DOHH2 (cell line): ENCODE measurements at regions not wholly inside any gene's neighbourhood (a gene's known extent, or its start where the extent isn't known, plus 50 kb on each side); places are given as distances from the start of the nearest gene placed in this dataset.

ENCODE experiments used
- H3F3A ChIP-seq: fragments of 200-600 bp; sonication (generic), shearing (Covaris generic); 2 replicates; pipeline ENCODE4 v1.6.0; 2016; ENCODE audit warnings: antibody characterized with exemption, mild to moderate bottlenecking; ENCODE audit not compliant: control insufficient read depth, insufficient read depth
- H3K27ac ChIP-seq: fragments of 200-600 bp; sonication (generic); 2 replicates; pipeline ENCODE4 v1.5.1; 2014; ENCODE audit warnings: low read depth, mild to moderate bottlenecking, low read length, moderate library complexity
- H3K27me3 ChIP-seq: fragments of 200-600 bp; sonication (generic); 2 replicates; pipeline ENCODE4 v1.6.1; 2014; ENCODE audit warnings: mild to moderate bottlenecking, low read length, mixed read lengths; ENCODE audit not compliant: control insufficient read depth
- H3K36me3 ChIP-seq: fragments of 200-600 bp; sonication (generic); 2 replicates; pipeline ENCODE4 v1.6.1; 2014; ENCODE audit warnings: mild to moderate bottlenecking, low read length, moderate library complexity, mixed read lengths; ENCODE audit not compliant: control insufficient read depth
- H3K4me1 ChIP-seq: fragments of 200-600 bp; sonication (generic); 2 replicates; pipeline ENCODE4 v1.6.1; 2014; ENCODE audit warnings: mild to moderate bottlenecking, low read length, mixed read lengths; ENCODE audit not compliant: control insufficient read depth
- H3K4me2 ChIP-seq: fragments of 200-600 bp; sonication (generic); 2 replicates; pipeline ENCODE4 v1.6.0; 2014; ENCODE audit warnings: mild to moderate bottlenecking, low read length, moderate library complexity
- H3K4me3 ChIP-seq: fragments of 200-600 bp; sonication (generic); 2 replicates; pipeline ENCODE4 v1.5.1; 2014; ENCODE audit warnings: mild to moderate bottlenecking, low read length, mixed read lengths
- H3K79me2 ChIP-seq: fragments of 200-600 bp; sonication (generic); 2 replicates; pipeline ENCODE4 v1.6.1; 2014; ENCODE audit warnings: mild to moderate bottlenecking, low read length, mixed read lengths; ENCODE audit not compliant: control insufficient read depth
- H3K9me2 ChIP-seq: fragments of 200-600 bp; sonication (generic); replicated peaks from 2 replicates; pipeline ENCODE4 v1.6.1; 2014; ENCODE audit warnings: mild to moderate bottlenecking, low read length, mixed read lengths; ENCODE audit not compliant: control insufficient read depth
- H3K9me3 ChIP-seq: fragments of 200-600 bp; sonication (generic); 2 replicates; pipeline ENCODE4 v1.6.1; 2014; ENCODE audit warnings: antibody characterized with exemption, low read length, mixed read lengths; ENCODE audit not compliant: control insufficient read depth, insufficient read depth
- H4K20me1 ChIP-seq: fragments of 200-600 bp; sonication (generic); 2 replicates; pipeline ENCODE4 v1.6.0; 2014; ENCODE audit warnings: low read depth, mild to moderate bottlenecking, antibody characterized with exemption, low read length, moderate library complexity; ENCODE audit not compliant: control insufficient read depth, insufficient read depth
- CTCF ChIP-seq: fragments of 200-600 bp; sonication (generic); IDR thresholded peaks from one replicate; pipeline ENCODE4 v1.5.1; 2014; ENCODE audit warnings: antibody characterized with exemption, mild to moderate bottlenecking, low read depth, low read length; ENCODE audit not compliant: poor library complexity, severe bottlenecking
- EZH2phosphoT487 ChIP-seq: fragments of 200-600 bp; sonication (generic); IDR thresholded peaks from 2 replicates; pipeline ENCODE4 v1.6.1; 2017; ENCODE audit warnings: borderline replicate concordance, mild to moderate bottlenecking, antibody characterized with exemption, low read length, moderate library complexity, mixed read lengths

GRCh38 chr6:133185731-133186130 is 55.4 kb upstream of the EYA4 start:
- Histone ChIP-seq H3K36me3 (no peaks in the 10 kb centered on the region), H3K27me3 (peaks cover 3% of the 10 kb centered on the region; the same call in 1 of the 2 replicates), H3K27ac (no peak overlapping the region), H3K4me3 (no peak overlapping the region), H3K9me2 (no peaks in the 10 kb centered on the region), H4K20me1 (no peaks in the 10 kb centered on the region), H3K9me3 (no peaks in the 10 kb centered on the region), H3F3A (no peaks in the 10 kb centered on the region), H3K79me2 (no peaks in the 10 kb centered on the region), H3K4me2 (no peak overlapping the region), H3K4me1 (no peaks in the 10 kb centered on the region)
- TF ChIP-seq CTCF = no peak
- no peak for TF ChIP-seq EZH2phosphoT487

DNA sequence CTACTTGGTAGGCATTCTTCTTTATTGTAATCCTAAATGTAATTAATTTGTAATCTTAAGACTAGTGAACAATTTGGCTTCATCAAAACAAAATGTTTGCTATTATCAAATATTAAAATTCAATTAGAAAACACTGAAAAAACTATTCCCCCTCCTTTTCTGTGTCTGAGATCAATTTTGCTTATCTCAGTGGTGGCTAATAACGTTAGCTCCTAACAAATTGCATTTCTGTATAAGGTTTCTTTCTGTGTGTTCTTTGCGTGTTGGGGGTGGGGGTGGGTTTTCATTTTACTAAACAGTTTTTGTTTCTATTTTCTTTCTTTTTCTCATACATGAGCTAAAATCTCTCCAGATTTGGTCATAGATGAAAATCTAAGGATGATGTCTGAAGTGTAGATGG is 54.0 kb upstream of the EYA4 start:
- Histone ChIP-seq H3K9me2 (no peaks in the 10 kb centered on the region), H3K4me2 (no peak overlapping the region), H3K4me1 (no peaks in the 10 kb centered on the region), H3K36me3 (no peaks in the 10 kb centered on the region), H3K9me3 (no peaks in the 10 kb centered on the region), H3K27ac (no peak overlapping the region), H3K79me2 (no peaks in the 10 kb centered on the region), H3F3A (no peaks in the 10 kb centered on the region), H3K4me3 (no peak overlapping the region), H3K27me3 (peaks cover 12% of the 10 kb centered on the region; the same call in 1 of the 2 replicates), H4K20me1 (no peaks in the 10 kb centered on the region)
- TF ChIP-seq CTCF = no peak
- TF ChIP-seq EZH2phosphoT487 = no peak

GRCh38 chr6:133187657-133188453 is 53.3 kb upstream of the EYA4 start:
- Histone ChIP-seq H3K4me3 (no peak overlapping the region), H4K20me1 (no peaks in the 10 kb centered on the region), H3K9me3 (no peaks in the 10 kb centered on the region), H3K36me3 (no peaks in the 10 kb centered on the region), H3K4me2 (no peak overlapping the region), H3K27ac (no peak overlapping the region), H3K27me3 (peaks cover 11% of the 10 kb centered on the region; the same call in 1 of the 2 replicates), H3K4me1 (no peaks in the 10 kb centered on the region), H3K9me2 (no peaks in the 10 kb centered on the region), H3F3A (no peaks in the 10 kb centered on the region), H3K79me2 (no peaks in the 10 kb centered on the region)
- TF ChIP-seq EZH2phosphoT487 (no peak), CTCF (no peak)
